ENCODE measurements at regions not wholly inside any gene's neighbourhood (a gene's known extent, or its start where the extent isn't known, plus 50 kb on each side); places are given as distances from the start of the nearest gene placed in this dataset.

GRCh38 chr7:46945328-46945727, 636.6 kb downstream of the TNS3 start:
- TF ChIP-seq CTCF (IDR thresholded peaks at IDR 0.05; ENCODE audit: low read depth, low read length) (no peak), POLR2A (IDR thresholded peaks at IDR 0.05; ENCODE audit: extremely low read depth, insufficient read length) (no peak), MYC (IDR thresholded peaks at IDR 0.05; ENCODE audit: low read depth, low read length) (no peak)
- TF ChIP-seq, protein P1, sequence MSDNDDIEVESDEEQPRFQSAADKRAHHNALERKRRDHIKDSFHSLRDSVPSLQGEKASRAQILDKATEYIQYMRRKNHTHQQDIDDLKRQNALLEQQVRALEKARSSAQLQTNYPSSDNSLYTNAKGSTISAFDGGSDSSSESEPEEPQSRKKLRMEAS (IDR thresholded peaks at IDR 0.05; ENCODE audit: low read depth, low read length): no peak
